Left ventricle myocardium inferior (tissue), 1 donor: ENCODE measurements at regions not wholly inside any gene's neighbourhood (a gene's known extent, or its start where the extent isn't known, plus 50 kb on each side); places are given as distances from the start of the nearest gene placed in this dataset. TPM values are rescaled to one million over a fixed set of nuclear protein-coding genes. Genes with fewer than 3 reads are reported as not detected.

Source experiments
- DNase-seq: peaks from one replicate; pipeline ENCODE4 v3.0.0-alpha.2; 2020
- H3K27ac ChIP-seq: fragments of 200-600 bp; replicated peaks from 2 replicates; pipeline ENCODE4 v1.8.0; 2021
- H3K27me3 ChIP-seq: fragments of 200-600 bp; 2 replicates; pipeline ENCODE4 v1.8.0; 2021; ENCODE audit warnings: low read depth
- H3K36me3 ChIP-seq: fragments of 200-600 bp; 2 replicates; pipeline ENCODE4 v1.8.0; 2021
- H3K4me1 ChIP-seq: fragments of 200-600 bp; 2 replicates; pipeline ENCODE4 v1.8.0; 2021
- H3K4me3 ChIP-seq: fragments of 200-600 bp; 2 replicates; pipeline ENCODE4 v1.8.0; 2021; ENCODE audit warnings: mild to moderate bottlenecking, moderate library complexity
- H3K9me3 ChIP-seq: fragments of 200-600 bp; replicated peaks from 2 replicates; pipeline ENCODE4 v1.8.0; 2021
- intact Hi-C: fragments of 100-400 bp; cut with micrococcal nuclease; formaldehyde crosslinking; loops from one replicate; pipeline ENCODE4 v1.11.0; 2022
- microRNA-seq: library from miRNA; unstranded; fragments of <30 nt; microRNA quantifications from one replicate; pipeline ENCODE4 v1.2.0, GENCODE V29; 2020
- TF ChIP-seq, protein P1 (sequence below): fragments of 200-600 bp; IDR thresholded peaks from 2 replicates; pipeline ENCODE4 v1.8.0; 2021; ENCODE audit warnings: antibody characterized with exemption, mild to moderate bottlenecking, borderline replicate concordance
- donor health status: DM: no; HTN: yes; CAD: no; lungs with severe emphysema.

DNA sequence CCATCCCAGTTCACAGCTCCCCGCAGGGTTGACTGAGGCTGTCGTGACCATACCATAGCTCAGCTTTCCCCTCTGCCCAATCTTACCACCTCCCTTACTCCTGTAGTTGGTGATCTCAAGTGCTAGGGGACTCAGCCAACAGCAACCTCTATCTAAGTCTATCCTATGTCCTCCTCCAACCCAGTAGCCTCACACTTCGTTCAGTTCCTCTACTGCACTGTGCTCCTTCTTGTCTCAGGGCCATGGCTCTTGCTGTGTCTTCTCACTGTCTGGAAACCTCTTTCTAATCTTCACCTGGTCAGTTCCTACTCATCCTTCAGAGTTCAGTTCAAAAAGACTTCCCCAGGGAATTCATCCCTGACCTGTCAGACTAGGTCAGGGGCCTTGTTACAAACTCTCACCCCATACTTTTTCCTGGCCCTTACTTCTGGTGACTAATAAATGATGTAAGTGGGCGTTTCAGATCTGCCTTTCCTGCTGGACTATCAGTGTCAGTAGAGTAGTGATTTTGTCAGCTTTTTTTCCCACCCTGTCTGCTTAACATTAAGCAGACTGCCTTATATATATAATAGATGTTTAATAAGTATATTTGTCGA lies 53.6 kb upstream of the NR3C1 start:
- Histone ChIP-seq H3K4me1 (no peaks in the 10 kb centered on the region), H3K36me3 (no peaks in the 10 kb centered on the region), H3K9me3 (no peaks in the 10 kb centered on the region), H3K27me3 (no peaks in the 10 kb centered on the region), H3K27ac (no peak overlapping the region), H3K4me3 (no peak overlapping the region)
- intact Hi-C loops: no loop called here
- no peak for DNase-seq
- TF ChIP-seq, protein P1, sequence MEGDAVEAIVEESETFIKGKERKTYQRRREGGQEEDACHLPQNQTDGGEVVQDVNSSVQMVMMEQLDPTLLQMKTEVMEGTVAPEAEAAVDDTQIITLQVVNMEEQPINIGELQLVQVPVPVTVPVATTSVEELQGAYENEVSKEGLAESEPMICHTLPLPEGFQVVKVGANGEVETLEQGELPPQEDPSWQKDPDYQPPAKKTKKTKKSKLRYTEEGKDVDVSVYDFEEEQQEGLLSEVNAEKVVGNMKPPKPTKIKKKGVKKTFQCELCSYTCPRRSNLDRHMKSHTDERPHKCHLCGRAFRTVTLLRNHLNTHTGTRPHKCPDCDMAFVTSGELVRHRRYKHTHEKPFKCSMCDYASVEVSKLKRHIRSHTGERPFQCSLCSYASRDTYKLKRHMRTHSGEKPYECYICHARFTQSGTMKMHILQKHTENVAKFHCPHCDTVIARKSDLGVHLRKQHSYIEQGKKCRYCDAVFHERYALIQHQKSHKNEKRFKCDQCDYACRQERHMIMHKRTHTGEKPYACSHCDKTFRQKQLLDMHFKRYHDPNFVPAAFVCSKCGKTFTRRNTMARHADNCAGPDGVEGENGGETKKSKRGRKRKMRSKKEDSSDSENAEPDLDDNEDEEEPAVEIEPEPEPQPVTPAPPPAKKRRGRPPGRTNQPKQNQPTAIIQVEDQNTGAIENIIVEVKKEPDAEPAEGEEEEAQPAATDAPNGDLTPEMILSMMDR: no peak

DNA sequence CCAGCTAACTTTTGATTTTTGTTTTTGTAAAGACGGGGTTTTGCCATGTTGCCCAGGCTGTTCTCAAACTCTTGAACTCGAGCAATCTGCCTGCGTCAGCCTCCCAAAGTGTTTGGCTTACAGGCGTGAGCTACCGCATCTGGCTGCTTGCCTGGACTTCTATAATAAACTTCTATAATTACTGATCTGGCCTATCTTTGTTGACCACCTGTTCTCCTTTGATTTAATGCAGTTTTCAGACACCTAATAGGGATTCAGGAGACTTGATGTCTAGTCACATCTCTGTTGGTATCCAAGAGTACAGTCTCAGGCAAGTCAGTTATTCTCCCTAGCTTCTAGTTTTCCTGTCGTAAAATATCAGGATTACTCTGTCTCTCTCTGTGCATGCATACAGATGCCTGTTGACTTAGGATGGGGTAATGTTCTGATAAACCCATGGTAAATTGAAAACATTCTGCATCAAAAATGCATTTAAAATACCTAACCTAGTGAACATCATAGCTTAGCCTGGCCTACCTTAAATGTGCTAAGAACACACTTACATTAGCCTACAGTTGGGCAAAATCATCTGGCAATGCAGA lies 51.5 kb upstream of the NR3C1 start:
- H3K4me3 ChIP-seq: no peak overlapping the region
- TF ChIP-seq, protein P1: no peak
- no peaks in the 10 kb centered on the region for H3K36me3 ChIP-seq
- intact Hi-C loops: no loop called here
- no peaks in the 10 kb centered on the region for H3K27me3 ChIP-seq
- H3K4me1 ChIP-seq: no peaks in the 10 kb centered on the region
- no peaks in the 10 kb centered on the region for H3K9me3 ChIP-seq
- no peak for DNase-seq
- no peak overlapping the region for H3K27ac ChIP-seq

DNA sequence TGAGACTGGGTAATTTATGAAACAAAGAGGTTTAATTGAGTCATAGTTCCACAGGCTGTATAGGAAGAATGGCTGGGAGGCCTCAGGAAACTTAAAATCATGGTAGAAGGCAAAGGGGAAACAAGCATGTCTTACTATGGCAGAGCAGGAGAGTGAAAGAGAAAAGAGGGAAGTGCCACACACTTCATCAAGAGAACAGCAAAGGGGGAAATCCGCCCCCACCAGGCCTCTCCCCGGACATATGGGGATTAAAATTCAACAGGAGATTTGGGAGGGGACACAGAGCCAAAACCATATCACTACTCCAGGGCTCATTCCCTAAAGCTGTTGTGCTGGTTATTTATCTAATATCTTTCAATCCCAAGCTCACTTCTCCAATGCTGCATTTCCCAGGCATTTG lies 50.2 kb upstream of the NR3C1 start:
- Histone ChIP-seq H3K27ac (no peak overlapping the region), H3K9me3 (no peaks in the 10 kb centered on the region), H3K4me1 (no peaks in the 10 kb centered on the region), H3K36me3 (no peaks in the 10 kb centered on the region), H3K27me3 (no peaks in the 10 kb centered on the region), H3K4me3 (no peak overlapping the region)
- DNase-seq: no peak
- intact Hi-C loops: no loop called here
- TF ChIP-seq, protein P1: no peak

Small RNAs in the stretch of these regions (microRNA-seq; reads per million reads assigned to microRNA genes)
- not detected for gene MIR5197
